HG03159 (cell line): ENCODE measurements at regions not wholly inside any gene's neighbourhood (a gene's known extent, or its start where the extent isn't known, plus 50 kb on each side); places are given as distances from the start of the nearest gene placed in this dataset.
"Not testable (repeated sequence)": the region's sequence is repeated elsewhere in the genome, so short reads cannot be mapped to it uniquely, and the experiment has no call there.

ENCODE experiments used
- ATAC-seq: cut with Tn5 transposase; IDR thresholded peaks from one replicate; pipeline ENCODE4 v1.9.1; 2021; ENCODE audit warnings: mild to moderate bottlenecking, moderate library complexity; ENCODE audit not compliant: unreplicated experiment

DNA sequence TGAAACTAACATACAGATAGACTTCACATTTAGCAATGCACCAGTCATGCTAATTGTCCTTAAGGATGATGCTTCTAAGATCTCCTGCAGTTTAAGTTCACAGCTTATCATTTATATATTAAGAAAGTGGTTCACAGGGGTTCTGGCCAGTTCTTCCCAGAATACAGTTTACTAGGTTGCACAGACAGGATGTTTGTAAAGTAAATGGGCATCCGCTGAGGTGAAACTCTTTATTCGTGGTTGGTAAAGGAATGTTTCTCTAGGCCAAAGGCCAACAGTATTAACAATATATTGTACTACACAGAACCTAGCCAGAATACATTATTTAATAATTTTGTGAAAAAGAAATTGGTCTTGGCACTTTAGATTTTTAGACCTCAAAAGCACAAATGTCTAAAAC, 1427.3 kb downstream of the CDH8 start:
- no peak for ATAC-seq

DNA sequence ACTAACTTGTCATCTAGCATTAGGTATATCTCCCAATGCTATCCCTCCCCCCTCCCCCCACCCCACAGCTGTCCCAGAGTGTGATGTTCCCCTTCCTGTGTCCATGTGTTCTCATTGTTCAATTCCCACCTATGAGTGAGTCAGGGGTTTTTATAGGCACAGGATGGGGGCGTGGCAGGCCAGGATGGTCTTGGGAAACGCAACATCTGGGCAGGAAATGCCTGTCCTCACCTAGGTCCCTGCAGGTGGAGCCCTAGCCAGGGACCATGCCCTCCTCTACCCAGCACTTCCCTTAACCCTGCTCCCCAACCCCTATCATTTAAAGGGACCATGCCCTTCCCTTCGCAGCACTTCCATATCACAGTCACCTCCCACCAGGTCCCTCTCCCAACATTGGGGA, 1430.6 kb downstream of the CDH8 start:
- not testable (repeated sequence) for ATAC-seq

DNA sequence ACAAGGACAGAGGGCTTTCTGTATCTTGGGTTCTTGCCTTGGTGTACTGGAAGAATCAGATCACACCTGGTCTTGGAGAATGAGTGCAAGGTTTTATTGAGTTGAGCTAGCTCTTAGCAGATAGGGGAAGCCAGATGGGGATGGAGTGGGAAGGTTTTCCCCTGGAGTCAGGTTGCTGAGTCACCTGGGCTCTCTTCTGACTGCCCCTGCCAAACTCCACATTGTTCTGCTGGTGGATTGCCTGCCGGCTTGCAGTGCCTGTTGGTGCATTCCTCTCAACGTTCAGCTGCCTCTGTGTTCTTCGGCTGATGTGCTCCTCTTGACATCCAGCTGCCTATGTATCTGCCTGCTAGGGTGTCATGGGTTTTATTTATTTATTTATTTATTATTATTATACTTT, 1431.1 kb downstream of the CDH8 start:
- ATAC-seq: no peak

DNA sequence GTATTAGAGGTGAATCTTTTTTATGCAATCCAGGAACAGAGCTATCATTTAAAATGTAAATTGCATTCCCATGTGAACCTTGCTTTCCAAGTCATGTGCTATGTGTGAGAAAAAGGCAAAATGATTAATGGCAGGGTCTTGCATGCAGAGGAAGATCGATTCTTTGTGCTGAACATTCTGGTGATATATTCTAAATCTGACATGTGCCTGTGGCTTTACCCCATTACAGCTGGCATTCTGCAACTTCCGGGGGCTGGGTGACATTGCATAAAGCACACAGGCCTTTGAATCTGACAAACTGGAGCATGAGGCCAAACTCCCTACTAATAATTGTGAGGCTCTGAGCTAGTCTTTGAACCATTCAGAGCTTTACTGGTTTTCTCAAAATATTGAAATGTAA, 1449.7 kb downstream of the CDH8 start:
- no peak for ATAC-seq

DNA sequence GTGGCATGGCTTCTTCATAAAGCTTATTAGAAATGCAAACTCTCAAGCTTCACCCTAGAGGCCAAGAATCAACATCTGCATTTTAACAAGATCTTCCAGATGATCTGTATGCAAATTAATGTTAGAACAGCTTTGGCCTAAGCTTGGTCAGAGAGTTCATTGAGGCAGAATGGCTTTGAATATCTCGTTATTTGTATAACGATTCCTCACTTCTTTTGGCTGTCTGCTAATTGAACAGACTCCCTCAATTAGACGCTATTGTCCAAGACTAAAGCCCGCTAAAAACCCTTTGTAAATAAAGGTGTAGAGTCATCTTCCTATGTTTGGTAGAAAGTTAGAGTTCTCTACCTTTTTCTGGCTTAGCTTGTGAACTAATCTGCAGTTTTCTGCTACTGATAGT, 1453.7 kb downstream of the CDH8 start:
- no peak for ATAC-seq

DNA sequence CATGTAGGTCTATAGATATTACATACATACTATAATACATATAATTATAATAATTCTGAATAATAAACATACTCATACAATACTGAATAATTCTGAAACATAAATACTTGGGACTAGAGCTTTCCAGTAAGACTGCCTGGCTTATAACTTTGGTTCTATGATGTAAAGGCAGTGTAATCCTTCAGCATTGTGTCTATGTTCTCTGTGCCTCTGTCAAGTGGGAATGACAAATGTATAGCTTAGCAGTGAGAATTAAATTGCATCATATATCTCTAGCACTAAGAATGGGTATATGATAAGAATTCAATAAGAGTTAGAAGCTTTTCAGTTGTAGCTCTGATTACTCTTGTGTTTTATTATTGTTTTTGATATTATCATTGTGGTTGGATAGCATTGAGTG, 1469.3 kb downstream of the CDH8 start:
- ATAC-seq: no peak

DNA sequence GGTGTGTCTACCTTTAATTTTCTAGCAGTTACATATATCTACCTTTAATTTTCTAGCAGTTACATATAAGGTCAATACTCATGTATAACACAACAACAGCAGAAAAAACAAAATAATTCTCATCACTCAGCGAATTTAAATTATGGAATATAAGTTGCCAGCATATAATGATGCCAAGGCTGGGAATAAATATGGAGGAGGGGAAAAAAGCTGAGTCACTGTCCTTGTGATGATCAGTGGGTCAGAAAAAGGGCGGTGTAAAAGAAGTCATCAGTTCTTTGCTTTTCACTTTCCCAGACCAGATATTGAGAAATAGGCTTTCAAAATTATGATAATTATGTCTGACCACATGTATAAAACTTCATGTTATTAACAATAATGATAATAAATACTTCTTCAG, 1471.7 kb downstream of the CDH8 start:
- ATAC-seq: no peak

DNA sequence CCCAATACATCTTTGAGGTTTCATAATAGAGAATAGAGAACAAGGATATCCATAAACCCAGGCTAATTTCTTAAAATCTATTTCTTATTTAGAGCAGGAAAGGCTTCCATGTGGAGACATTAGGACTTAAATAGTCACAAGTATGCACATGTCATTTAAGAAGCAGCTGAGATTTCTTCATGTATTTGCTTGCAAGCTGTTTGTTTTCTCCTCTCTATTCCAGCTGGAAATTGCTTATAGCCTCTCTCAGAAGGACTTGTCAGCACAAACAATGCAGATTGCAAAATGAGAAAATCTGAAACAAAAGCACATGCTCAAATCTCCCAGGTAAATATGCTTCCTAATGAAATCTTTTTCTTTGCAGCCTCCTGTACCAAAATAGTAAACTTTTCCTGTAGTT, 1473.1 kb downstream of the CDH8 start:
- no peak for ATAC-seq

DNA sequence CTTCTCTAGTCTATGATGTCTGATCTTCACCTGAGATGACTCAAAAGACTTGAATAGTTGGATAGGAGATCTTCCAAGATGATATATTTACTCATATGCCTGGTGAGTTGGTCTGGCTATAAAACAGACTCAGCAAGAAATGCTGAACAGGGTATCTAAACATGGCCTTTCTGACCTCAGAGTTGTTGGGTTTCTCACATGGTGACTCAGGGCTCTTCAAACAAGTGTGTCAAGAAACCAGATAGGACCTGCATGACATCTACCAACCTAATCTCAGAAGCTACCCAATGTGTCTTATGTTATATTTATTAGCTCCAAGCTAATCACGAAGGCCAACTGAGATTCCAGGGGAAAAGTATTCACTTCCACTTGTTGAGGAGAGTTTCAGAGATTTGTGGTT, 1477.3 kb downstream of the CDH8 start:
- no peak for ATAC-seq

DNA sequence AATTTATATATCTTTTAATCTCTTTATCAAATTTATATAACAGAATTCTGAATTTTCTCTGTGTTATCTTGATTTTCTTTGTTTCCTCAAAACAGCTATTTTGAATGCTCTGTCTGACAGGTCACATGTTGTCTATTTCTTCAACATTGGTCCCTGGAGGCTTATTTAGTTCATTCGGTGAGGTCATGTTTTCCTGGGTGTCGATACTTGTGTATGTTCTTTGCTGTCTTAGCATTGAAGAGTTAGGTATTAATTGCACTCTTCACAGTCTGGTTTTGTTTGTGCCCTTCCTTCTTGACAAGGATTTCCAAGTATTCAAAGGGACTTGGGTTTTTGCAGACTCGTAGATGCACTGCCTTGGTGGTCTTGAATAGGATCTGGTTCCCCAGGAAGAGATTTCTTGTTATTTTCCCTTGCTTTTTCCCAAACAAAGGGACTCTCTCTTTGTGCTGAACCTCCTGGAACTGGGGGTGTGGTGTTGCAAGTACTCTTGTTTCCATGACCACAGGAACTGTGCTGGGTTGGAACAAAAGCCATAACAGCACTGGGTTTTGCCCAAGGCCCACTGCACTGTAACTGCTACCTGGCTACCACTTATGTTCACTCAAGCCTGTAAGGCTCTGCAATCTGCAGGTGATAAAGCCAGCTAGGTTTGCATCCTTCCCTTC, 1483.0 kb downstream of the CDH8 start:
- ATAC-seq: no peak

DNA sequence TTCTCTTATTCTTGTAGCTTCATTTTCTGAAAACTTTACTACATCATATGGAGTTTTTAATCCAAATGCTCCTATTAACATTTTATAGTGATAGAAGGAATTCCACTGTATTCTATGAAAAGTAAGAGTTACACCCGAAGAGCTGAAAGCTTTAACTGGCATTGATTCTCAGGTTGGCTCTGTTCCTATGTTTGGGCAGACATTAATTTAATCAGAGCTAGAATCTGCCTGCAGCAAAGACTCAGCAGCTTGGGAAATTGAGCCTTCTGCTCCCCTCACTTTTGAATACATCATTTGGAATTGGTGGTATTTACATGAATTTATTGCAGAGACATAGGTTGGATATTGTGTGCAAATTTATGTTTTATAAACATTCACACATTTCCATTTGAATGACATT, 1494.7 kb downstream of the CDH8 start:
- no peak for ATAC-seq

DNA sequence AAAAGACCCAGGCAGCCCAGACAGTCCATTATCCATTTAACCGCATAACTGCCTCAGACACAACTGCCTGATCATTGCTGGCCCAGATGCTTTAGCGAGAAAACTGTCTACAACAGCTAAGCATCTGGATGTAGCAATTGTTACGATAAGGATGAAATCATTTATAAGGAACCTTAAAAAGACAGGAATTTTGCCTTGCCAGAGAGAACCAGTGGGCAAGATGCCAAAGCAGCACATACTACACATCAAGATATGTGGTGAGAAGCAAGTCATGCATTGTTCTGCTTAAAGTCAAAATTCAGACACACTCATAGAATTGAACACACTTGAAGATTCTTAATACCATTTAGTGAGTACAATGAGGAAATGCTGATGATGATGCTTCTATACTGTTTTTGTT, 1525.3 kb downstream of the CDH8 start:
- no peak for ATAC-seq

DNA sequence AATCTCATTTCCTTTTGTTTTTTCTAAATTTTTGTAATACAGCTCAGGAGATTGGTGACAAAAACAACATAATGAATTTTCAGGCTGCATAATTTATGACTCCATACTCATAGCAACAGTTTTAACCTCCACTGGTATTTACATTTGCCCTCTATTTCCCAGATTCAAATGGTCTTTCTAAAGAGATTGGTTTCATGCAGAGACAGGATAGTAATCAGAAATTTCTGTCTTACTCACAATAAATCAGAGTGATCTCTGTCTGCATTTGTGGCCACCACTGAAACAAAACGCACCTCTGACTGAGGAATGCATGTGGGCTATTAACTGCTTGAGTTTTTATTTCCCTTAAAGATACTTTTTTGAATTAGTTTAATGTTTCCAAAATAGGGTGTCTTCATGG, 1526.0 kb downstream of the CDH8 start:
- ATAC-seq: no peak

DNA sequence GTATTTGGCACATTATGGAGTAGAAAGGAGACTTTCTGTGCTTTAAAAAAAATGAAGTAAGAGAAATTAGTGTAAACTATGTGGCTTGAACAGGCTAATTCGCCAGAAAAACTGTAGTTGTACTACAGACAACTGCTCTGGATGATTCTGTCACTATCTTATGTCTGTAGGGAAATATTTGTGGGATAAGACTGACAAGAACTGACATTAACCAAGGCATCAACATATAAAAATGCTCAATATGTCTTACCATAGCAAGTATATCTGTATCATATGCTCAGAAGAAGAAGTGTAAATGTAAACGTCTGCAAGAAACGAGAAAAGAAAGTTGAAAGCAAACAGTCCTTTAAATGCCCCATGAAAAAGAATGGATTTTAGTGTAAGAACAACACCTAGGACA, 1545.0 kb downstream of the CDH8 start:
- ATAC-seq: no peak

DNA sequence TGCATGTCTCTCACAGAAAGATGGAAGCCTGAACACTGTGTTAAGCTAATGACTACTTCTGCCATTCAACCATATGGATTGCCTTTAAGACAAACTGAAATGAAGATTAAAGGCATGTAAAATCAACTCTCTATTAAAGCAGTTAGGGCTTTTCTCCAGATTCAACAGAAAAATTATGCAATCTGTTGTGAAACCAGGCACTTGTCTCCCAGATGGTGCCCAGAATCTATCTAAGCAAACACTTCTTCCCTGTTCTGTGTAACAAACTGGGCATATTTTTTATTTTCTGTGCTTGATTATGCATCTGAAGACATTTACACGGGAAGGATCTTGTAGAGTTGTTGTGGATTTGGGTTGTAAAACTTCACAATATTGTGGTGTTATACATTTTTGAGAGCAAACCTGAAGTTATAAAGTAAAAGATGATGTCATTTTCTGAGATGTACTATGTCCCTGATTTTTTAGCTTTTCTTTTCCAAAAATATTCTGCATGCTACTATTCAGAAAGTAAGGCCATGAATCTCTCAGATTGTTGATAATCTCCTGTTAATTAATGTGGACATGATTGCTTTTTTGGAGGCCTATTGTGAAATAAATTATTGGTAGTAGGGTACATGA, 1550.3 kb downstream of the CDH8 start:
- ATAC-seq: no peak

DNA sequence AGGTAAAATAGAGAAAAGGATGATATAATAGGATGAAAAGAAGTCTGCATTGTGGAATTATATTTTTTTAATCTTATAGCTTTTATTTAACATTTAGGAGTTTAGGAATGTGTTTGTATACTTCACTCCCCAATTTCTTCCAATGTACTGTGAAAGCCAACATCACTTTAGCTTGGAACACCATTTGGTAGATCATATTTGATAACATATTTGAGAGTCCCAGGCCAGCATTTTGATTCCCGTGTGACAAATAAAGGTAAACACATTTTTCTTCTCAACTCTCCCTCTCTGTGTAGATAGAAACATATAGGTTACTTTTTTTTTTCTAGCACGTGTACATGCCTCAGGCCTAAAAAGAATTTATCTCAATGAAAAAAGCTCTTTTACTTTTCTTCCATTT, 1551.3 kb downstream of the CDH8 start:
- no peak for ATAC-seq

DNA sequence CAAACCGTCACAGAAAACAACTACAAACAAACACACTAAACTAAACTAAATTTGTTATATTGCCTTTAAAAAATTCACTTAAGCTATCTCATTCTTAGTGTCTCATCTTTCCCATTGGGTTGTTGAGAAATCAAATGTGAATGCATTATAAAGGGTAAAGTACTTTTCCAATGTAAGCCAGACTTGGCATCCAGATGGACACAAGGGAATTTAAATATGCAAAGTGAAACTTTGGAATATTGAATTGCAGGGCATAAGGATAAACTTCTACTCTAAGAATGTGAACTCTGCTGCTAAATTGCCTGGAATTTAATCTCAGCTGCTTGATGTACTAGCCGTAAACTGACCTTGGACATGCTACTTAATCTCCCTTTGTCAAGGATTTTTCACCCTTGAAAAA, 1554.6 kb downstream of the CDH8 start:
- no peak for ATAC-seq

DNA sequence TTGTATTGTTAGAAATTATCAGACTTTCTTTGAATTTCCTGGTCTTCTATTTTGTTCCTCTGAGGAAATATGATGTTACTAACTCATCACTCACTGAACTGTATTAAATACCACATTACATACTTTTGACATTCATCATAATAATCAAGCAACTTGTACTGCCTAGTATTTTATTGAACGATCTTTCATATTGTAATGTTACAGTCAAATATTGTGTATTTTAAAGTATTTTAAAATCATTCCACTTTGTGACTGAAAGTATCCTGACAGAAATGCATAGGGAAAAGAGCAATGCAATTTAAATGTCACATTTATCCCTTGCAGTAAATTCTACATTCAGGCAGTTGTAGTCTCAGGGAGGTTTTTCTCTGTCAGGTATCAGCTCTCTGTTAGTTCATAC, 1557.4 kb downstream of the CDH8 start:
- ATAC-seq: no peak

DNA sequence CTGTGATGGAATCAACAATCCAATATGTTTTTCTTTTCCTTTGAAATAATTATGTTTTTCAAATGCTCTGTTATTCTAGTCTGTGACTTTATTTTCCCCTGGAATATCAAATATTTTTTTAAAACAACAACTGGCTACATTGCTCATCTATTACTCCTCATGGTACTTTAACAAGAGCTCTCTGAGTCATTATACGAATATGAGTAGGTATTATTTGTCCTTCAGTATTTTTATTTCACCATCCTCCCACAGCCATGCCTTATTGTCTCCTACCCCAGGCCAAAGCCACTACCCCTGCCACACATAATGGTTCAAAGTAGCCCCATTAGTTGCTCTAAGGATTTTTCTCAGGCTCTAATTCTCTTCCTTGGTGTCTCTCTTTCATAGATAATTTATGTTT, 1572.3 kb downstream of the CDH8 start:
- no peak for ATAC-seq

DNA sequence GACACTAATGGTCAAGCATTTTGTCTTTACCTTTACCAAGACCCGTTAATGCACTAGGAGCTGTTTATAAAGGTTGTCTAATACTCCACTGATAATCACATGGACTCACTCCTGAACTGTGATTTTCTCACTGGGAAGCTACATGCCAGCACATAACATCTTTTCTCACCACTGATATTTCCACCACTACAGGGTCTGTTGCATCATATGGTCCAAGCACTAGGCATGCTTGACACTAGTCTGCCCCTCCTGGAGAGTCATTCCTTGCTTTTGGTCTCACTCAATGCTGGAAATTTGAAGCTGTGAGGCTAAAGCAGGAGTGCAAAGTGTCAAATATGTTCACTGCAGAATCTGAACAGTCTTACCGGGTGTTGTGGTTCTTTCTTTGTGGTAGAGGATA, 1576.8 kb downstream of the CDH8 start:
- no peak for ATAC-seq

DNA sequence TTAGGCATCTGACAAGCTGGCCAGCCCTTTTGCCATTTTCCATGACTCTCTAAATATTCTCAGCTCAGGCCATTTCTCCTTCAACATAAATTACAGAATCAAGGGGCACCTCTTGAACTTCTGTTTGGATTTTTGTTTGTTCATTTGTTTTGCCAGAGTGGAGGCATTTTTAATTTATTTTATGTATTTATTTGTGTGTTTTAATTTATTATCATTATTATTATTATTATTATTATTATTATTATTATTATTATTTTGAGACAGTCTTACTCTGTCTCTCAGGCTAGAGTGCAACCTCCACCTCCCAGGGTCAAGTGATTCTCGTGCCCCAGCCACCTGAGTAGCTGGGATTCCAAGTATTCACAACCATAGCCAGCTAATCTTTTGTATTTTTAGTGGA, 1578.0 kb downstream of the CDH8 start:
- no peak for ATAC-seq

DNA sequence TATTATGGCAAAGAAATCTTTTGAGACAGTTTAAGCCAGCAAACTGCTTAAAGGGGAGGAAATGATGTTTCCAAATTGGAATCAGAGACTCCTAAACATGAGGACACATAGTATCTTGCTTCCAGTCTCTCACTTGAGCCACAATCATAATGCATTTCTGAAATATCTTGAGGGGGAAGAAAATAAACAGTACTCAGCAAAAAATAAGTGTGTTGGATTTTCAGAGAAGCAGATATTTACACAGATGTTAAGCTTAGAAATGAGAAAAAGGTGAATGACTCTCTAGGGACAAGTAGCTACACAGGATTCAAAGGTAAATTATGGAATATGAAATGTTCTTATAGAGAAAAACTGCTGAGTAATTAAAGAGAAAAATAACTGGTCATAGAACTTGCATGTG, 1583.6 kb downstream of the CDH8 start:
- no peak for ATAC-seq

DNA sequence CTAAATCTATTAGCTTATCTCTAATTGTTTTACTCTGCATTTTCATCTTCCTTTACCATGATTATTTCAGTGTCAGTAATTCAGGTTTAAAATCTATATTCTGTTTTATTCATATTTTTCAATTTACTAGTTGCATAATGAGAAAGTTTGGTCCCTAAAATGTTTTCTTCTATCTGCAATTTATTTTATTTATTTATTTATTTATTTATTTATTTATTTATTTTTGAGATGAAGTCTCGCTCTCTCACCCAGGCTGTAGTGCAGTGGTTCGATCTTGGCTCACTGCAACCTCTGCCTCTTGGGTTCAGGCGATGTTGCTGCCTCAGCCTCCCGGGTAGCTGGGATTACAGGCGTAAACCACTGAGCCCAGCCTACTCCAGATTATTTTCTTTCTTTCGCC, 1597.3 kb downstream of the CDH8 start:
- no peak for ATAC-seq
